Right lobe of liver (tissue), 6 donors: ENCODE measurements at regions not wholly inside any gene's neighbourhood (a gene's known extent, or its start where the extent isn't known, plus 50 kb on each side); places are given as distances from the start of the nearest gene placed in this dataset.

Experiments used
- ATAC-seq, 4 donors: fragments of 200-7000 bp; cut with Tn5 transposase; one replicate each; pipeline ENCODE4 v1.9.1; 2020; ENCODE audit warnings: mild to moderate bottlenecking in 4 of 4, moderate library complexity in 4 of 4
- DNase-seq, 3 donors: peaks; one replicate each; pipeline ENCODE4 v3.0.0-alpha.2; 2020
- H3K27ac ChIP-seq, 3 donors: fragments of 200-600 bp; one replicate each; pipeline ENCODE4 v1.8.0; 2022
- H3K27me3 ChIP-seq, 2 donors: fragments of 200-600 bp; one replicate each; pipeline ENCODE4 v1.8.0; 2022
- H3K36me3 ChIP-seq, 4 donors: fragments of 200-600 bp; sonication (generic) in 1 of 4; one replicate each; pipeline versions ENCODE4 v1.5.1 to v1.8.0; 2017 to 2022; ENCODE audit warnings: control low read depth in 1 of 4
- H3K4me1 ChIP-seq, 4 donors: fragments of 200-600 bp; sonication (generic) in 1 of 4; one replicate each; pipeline versions ENCODE4 v1.5.1 to v1.8.0; 2017 to 2022; ENCODE audit warnings: control low read depth in 1 of 4
- H3K4me3 ChIP-seq, 3 donors: fragments of 200-600 bp; one replicate each; pipeline ENCODE4 v1.8.0; 2022
- H3K9me3 ChIP-seq, 4 donors: fragments of 200-600 bp; sonication (generic) in 1 of 4; one replicate each; pipeline versions ENCODE4 v1.5.1 to v1.8.0; 2017 to 2022; ENCODE audit warnings: control low read depth in 1 of 4
- POLR2A ChIP-seq: fragments of 450-650 bp; IDR thresholded peaks from one replicate; pipeline ENCODE4 v1.6.1; 2017; ENCODE audit warnings: antibody characterized with exemption, mild to moderate bottlenecking
- WGBS: methylation state at CpG from one replicate; pipeline ENCODE4 v1.1.6; 2018; ENCODE audit warnings: low coverage, low lambda C conversion rate; ENCODE audit not compliant: insufficient coverage; ENCODE audit errors: missing lambda C conversion rate; 5-methylcytosine and 5-hydroxymethylcytosine counted together
- intact Hi-C, 2 donors: fragments of 100-400 bp; cut with DNase I; formaldehyde crosslinking; loops; one replicate each; pipeline versions ENCODE4 v1.11.2 to v1.14.1; 2022
- TF ChIP-seq, protein P1 (sequence below), 4 donors: fragments of 200-600 bp in 3 of 4; fragments of 450-650 bp in 1 of 4; IDR thresholded peaks; one replicate each; pipeline versions ENCODE4 v1.5.1 to v1.8.0; 2016 to 2022; ENCODE audit warnings: antibody characterized with exemption in 4 of 4, mild to moderate bottlenecking in 2 of 4
- donor health status: DM: no; HTN: yes; CAD: no.
- donor health status: DM: no; HTN: no; CAD: no.
- donor health status: DM: no; HTN: no; CAD: no.
- donor health status: DM: no; HTN: yes; CAD: no.
- donor health status: DM: no; HTN: yes; CAD: no.

GRCh38 chr5:27216367-27216950 lies 178.1 kb upstream of the CDH9 start:
- DNase-seq (no peak), ATAC-seq (no peak)
- Histone ChIP-seq H3K36me3 (no peaks in the 10 kb centered on the region), H3K4me3 (no peak overlapping the region), H3K4me1 (no peaks in the 10 kb centered on the region), H3K9me3 (no peaks in the 10 kb centered on the region), H3K27me3 (no peaks in the 10 kb centered on the region), H3K27ac (no peak overlapping the region)
- TF ChIP-seq POLR2A = no peak
- TF ChIP-seq, protein P1, sequence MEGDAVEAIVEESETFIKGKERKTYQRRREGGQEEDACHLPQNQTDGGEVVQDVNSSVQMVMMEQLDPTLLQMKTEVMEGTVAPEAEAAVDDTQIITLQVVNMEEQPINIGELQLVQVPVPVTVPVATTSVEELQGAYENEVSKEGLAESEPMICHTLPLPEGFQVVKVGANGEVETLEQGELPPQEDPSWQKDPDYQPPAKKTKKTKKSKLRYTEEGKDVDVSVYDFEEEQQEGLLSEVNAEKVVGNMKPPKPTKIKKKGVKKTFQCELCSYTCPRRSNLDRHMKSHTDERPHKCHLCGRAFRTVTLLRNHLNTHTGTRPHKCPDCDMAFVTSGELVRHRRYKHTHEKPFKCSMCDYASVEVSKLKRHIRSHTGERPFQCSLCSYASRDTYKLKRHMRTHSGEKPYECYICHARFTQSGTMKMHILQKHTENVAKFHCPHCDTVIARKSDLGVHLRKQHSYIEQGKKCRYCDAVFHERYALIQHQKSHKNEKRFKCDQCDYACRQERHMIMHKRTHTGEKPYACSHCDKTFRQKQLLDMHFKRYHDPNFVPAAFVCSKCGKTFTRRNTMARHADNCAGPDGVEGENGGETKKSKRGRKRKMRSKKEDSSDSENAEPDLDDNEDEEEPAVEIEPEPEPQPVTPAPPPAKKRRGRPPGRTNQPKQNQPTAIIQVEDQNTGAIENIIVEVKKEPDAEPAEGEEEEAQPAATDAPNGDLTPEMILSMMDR (IDR thresholded peaks at IDR 0.05) = no peak
- 47% methylated on average over 3 of the region's 3 CpGs for WGBS
- intact Hi-C loops = no loop called here

- no peaks in the 10 kb centered on the region for H3K27me3 ChIP-seq
- no peaks in the 10 kb centered on the region for H3K36me3 ChIP-seq
- 32% methylated on average over 2 of the region's 2 CpGs for WGBS
- no peak for DNase-seq
- no peak overlapping the region for H3K27ac ChIP-seq
- no peaks in the 10 kb centered on the region for H3K4me1 ChIP-seq
- intact Hi-C loops = no loop called here
- ATAC-seq = no peak
- no peak overlapping the region for H3K4me3 ChIP-seq
- H3K9me3 ChIP-seq = no peaks in the 10 kb centered on the region
- TF ChIP-seq, protein P1 (IDR thresholded peaks at IDR 0.05) = no peak
- no peak for TF ChIP-seq POLR2A
These were observed 169.7 kb upstream of the CDH9 start for GRCh38 chr5:27208051-27208450.

DNA sequence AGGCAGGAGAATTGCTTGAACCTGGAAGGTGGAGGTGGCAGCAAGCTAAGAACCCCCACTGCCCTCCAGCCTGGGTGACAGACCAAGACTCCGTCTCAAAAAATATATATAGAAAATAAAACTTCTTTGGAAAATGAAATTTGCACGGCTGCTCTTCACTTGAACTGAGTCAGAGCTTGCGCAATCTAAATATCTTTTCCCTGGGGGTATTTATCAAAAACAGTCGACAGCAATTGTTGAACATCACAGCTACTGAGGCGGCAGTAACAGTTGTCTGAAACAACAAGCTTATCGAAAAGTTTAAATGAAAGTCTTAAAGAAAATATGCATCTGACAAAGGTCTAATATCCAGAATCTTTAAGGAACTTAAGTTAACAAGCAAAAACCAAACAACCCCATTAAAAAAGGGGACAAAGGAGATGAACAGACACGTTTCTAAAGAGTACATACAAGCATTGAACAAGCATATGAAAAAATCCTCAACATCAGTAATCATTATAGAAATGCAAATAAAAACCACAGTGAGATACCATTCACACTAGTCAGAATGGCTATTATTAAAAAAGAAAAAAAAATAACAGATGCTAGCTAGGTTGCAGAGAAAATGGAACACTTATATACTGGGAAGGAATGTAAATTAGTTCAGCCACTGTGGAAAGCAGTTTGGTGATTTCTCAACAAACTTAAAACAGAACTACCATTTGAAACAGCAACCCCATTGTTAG lies 153.6 kb upstream of the CDH9 start:
- intact Hi-C loops = no loop called here
- no peak overlapping the region for H3K4me3 ChIP-seq
- DNase-seq (no peak), ATAC-seq (no peak)
- no peaks in the 10 kb centered on the region for H3K36me3 ChIP-seq
- no peak overlapping the region for H3K27ac ChIP-seq
- no peaks in the 10 kb centered on the region for H3K4me1 ChIP-seq
- no peaks in the 10 kb centered on the region for H3K27me3 ChIP-seq
- 58% methylated on average over 7 of the region's 7 CpGs for WGBS
- no peak for TF ChIP-seq POLR2A
- TF ChIP-seq, protein P1 (IDR thresholded peaks at IDR 0.05) = no peak
- H3K9me3 ChIP-seq = no peaks in the 10 kb centered on the region

- Histone ChIP-seq H3K27ac (no peak overlapping the region), H3K4me3 (no peak overlapping the region), H3K27me3 (no peaks in the 10 kb centered on the region), H3K9me3 (no peaks in the 10 kb centered on the region), H3K36me3 (no peaks in the 10 kb centered on the region), H3K4me1 (no peaks in the 10 kb centered on the region)
- no peak for DNase-seq
- intact Hi-C loops = no loop called here
- ATAC-seq = no peak
- TF ChIP-seq, protein P1 (IDR thresholded peaks at IDR 0.05) = no peak
- TF ChIP-seq POLR2A = no peak
- 63% methylated on average over 1 of the region's 1 CpG for WGBS
These were observed 134.3 kb upstream of the CDH9 start for GRCh38 chr5:27172693-27173092.
